Fibroblast of pulmonary artery (primary cell): ENCODE measurements at regions not wholly inside any gene's neighbourhood (a gene's known extent, or its start where the extent isn't known, plus 50 kb on each side); places are given as distances from the start of the nearest gene placed in this dataset.

ENCODE experiments used
- DNase-seq: peaks from one replicate; pipeline ENCODE4 v3.0.0-alpha.2; 2010; ENCODE audit warnings: low read depth
- H3K4me3 ChIP-seq: replicated peaks from 2 replicates; pipeline ENCODE4 v1.5.1; 2011; ENCODE audit warnings: low read depth, mild to moderate bottlenecking, control low read depth, low read length, moderate library complexity
- CTCF ChIP-seq: IDR thresholded peaks from 2 replicates; pipeline ENCODE4 v1.5.1; 2011; ENCODE audit warnings: mild to moderate bottlenecking, control low read depth, low read length, inconsistent platforms; ENCODE audit errors: missing control alignments

- no peak for TF ChIP-seq CTCF
- H3K4me3 ChIP-seq: no peak overlapping the region
- no peak for DNase-seq
Measured at GRCh38 chr13:34311251-34311650, 493.3 kb downstream of the RFC3 start.

GRCh38 chr13:34312578-34312977, 494.6 kb downstream of the RFC3 start:
- H3K4me3 ChIP-seq: no peak overlapping the region
- DNase-seq: no peak
- no peak for TF ChIP-seq CTCF

- TF ChIP-seq CTCF: no peak
- no peak for DNase-seq
Measured at GRCh38 chr13:34320084-34320483, 502.1 kb downstream of the RFC3 start.

GRCh38 chr13:34322014-34322742, 504.2 kb downstream of the RFC3 start:
- TF ChIP-seq CTCF: no peak
- no peak for DNase-seq
- no peak overlapping the region for H3K4me3 ChIP-seq

More at GRCh38 chr13:34320084-34320483, 502.1 kb downstream of the RFC3 start:
- no peak overlapping the region for H3K4me3 ChIP-seq

GRCh38 chr13:34322743-34323074, 504.8 kb downstream of the RFC3 start:
- no peak for TF ChIP-seq CTCF
- no peak for DNase-seq
- no peak overlapping the region for H3K4me3 ChIP-seq

GRCh38 chr13:34335014-34336007, 517.4 kb downstream of the RFC3 start:
- H3K4me3 ChIP-seq: no peak overlapping the region
- no peak for DNase-seq
- TF ChIP-seq CTCF: no peak
